WTC11 (cell line): ENCODE measurements at regions not wholly inside any gene's neighbourhood (a gene's known extent, or its start where the extent isn't known, plus 50 kb on each side); places are given as distances from the start of the nearest gene placed in this dataset.

Experiments used
- ATF2 ChIP-seq: sonication (generic); formaldehyde crosslinking; IDR thresholded peaks from 2 replicates; pipeline ENCODE4 v1.8.1; 2022; ENCODE audit warnings: low read depth, missing genetic modification reagents, borderline replicate concordance
- HMGXB4 ChIP-seq: sonication (generic); formaldehyde crosslinking; IDR thresholded peaks from 2 replicates; pipeline ENCODE4 v1.8.1; 2023; ENCODE audit warnings: mild to moderate bottlenecking, moderate library complexity, missing genetic modification reagents
- TF ChIP-seq, protein P1 (sequence below): sonication (generic); formaldehyde crosslinking; IDR thresholded peaks from 2 replicates; pipeline ENCODE4 v1.8.0; 2023; ENCODE audit warnings: missing genetic modification reagents, mild to moderate bottlenecking, borderline replicate concordance

- no peak for TF ChIP-seq ATF2 (CRISPR knock-in tag)
- TF ChIP-seq HMGXB4: no peak
- TF ChIP-seq, protein P1, sequence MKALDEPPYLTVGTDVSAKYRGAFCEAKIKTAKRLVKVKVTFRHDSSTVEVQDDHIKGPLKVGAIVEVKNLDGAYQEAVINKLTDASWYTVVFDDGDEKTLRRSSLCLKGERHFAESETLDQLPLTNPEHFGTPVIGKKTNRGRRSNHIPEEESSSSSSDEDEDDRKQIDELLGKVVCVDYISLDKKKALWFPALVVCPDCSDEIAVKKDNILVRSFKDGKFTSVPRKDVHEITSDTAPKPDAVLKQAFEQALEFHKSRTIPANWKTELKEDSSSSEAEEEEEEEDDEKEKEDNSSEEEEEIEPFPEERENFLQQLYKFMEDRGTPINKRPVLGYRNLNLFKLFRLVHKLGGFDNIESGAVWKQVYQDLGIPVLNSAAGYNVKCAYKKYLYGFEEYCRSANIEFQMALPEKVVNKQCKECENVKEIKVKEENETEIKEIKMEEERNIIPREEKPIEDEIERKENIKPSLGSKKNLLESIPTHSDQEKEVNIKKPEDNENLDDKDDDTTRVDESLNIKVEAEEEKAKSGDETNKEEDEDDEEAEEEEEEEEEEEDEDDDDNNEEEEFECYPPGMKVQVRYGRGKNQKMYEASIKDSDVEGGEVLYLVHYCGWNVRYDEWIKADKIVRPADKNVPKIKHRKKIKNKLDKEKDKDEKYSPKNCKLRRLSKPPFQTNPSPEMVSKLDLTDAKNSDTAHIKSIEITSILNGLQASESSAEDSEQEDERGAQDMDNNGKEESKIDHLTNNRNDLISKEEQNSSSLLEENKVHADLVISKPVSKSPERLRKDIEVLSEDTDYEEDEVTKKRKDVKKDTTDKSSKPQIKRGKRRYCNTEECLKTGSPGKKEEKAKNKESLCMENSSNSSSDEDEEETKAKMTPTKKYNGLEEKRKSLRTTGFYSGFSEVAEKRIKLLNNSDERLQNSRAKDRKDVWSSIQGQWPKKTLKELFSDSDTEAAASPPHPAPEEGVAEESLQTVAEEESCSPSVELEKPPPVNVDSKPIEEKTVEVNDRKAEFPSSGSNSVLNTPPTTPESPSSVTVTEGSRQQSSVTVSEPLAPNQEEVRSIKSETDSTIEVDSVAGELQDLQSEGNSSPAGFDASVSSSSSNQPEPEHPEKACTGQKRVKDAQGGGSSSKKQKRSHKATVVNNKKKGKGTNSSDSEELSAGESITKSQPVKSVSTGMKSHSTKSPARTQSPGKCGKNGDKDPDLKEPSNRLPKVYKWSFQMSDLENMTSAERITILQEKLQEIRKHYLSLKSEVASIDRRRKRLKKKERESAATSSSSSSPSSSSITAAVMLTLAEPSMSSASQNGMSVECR (CRISPR knock-in tag): no peak
These were observed 256.2 kb upstream of the PITRM1 start for GRCh38 chr10:3428826-3429225.
